ENCODE measurements at regions not wholly inside any gene's neighbourhood (a gene's known extent, or its start where the extent isn't known, plus 50 kb on each side); places are given as distances from the start of the nearest gene placed in this dataset.

DNA sequence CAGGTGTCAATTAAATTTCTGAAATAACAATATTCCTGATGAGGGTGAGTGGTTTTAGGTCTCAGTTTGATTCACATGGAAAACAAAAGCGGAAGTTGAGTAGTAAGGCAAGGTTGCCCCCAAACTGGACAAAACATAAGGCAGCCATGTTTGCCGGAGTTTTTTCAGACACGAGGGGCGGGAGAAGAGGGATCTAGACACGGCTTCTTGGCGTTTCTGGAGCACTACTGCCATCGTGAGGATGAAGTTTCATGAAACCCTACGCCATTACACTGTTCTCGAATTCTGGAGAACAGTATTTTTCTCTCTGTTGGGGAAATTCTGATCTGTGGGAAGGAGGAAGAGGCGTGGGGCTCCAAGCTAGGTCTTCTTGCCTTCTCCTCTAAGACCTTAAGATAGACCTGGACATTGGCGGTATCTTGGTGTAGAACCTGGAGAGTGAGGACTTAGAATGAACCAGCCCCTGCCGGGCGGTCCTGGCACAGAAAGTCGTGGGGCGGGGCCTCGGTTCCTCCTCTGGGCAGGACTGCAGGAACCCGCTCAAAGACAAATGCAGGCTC lies 160.3 kb downstream of the OR13H1 start:
- no peak for DNase-seq

GRCh38 chrX:131709553-131709952 lies 165.7 kb downstream of the OR13H1 start:
- DNase-seq, result no peak

DNA sequence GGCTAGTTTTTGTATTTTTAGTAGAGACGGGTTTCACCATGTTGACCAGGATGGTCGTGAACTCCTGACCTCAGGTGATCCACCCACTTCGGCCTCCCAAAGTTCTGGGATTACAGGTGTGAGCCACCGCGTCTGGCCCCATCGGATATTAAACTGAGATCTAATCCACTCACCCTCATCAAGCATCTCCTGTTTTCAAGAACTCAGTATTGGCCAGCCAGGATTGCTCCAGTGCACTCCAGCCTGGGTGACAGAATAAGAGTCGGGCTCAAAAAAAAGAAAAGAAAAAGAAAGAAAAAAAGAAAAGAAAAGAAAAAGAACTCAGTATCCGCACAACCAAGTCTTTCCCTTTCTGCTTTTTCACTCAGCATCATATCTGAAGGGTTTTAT lies 167.6 kb downstream of the OR13H1 start:
- no peak for DNase-seq

DNA sequence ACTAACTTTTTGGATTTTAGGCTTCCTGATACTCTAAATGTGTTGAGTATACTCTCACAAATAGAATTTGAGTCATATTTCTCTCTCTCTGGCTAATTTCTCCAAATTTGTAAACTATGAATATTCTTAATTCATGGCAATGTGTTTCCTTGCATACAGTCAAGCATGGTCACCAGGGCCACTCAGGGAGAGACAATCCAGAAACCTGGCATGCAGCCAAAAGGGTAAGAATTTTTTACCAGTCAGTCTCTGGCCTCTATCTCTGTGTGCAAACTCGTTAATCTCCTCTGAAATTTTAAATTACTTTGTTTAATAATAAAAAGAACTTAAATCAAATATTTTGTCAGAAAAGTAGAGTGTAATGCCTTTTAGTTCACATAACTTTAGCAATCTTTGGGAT lies 179.8 kb downstream of the OR13H1 start:
- no peak for DNase-seq

DNA sequence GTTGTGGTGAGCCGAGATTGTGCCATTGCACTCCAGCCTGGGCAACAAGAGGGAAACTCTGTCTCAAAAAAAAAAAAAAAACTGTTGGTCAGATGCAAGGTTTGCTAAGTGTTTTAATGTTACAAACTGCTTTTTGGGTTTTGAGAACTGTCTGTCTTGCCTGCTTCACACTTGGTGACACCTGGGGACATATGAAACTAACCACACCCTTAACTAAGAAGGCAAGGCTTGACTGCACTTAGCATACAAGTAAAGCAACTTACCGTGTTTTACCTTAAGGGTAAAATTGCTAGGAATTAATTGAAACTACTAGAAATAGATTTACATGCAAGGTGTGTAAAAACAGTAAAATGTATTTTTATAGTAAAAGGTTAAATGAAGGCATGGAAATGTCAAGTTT lies 180.4 kb downstream of the OR13H1 start:
- DNase-seq, result no peak

DNA sequence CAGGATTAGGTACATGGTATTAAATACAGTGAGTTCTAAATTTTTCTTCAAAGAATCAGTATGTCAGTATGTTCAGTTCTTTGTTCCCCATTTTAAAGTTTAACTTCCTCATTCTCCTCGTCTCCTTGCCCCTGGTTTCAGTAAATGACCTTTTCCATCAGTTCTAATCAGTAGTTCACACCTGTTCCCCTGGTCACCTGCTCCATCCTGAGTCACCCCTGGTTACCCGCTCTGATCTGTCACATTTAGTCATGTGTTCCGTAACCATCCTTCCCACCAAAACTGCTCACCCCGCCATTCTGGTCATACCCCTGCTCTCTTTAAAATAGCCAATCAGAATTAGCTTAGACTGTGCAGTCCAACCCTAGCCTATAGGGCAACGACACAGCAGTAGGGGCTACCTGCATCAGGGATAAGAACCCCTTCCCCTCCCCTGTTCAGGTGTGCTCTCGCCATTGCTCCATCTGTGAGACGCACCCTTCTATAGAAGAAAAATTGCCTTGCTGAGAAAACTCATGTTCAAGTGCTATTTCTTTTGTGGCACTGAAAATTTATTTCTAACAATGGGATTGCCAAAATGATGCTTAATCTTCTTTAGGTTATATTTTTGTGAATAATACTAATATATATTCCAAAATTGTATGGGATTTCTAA lies 181.3 kb downstream of the OR13H1 start:
- DNase-seq, result no peak

DNA sequence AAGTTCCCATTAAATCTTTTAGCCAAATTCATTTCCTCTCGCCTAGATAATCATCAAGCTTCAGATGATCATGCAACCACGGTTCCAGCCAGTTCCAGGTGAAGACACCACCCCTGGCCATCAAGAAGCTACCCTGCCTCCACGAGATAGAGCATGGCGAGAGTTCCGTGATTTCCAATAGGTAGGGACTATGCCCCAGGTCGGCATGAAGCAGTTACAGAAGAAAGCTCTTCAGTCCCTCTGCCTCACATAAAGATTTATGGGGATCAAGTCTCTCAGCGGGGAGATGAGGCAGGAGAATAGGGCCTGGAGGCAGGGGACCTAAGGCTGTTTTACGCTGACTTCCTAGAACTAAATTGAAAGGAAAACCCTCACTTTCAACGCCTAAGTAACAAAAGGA lies 183.9 kb downstream of the OR13H1 start:
- no peak for DNase-seq

- DNase-seq, result no peak
Observed at GRCh38 chrX:131728295-131729145, 184.6 kb downstream of the OR13H1 start.

DNA sequence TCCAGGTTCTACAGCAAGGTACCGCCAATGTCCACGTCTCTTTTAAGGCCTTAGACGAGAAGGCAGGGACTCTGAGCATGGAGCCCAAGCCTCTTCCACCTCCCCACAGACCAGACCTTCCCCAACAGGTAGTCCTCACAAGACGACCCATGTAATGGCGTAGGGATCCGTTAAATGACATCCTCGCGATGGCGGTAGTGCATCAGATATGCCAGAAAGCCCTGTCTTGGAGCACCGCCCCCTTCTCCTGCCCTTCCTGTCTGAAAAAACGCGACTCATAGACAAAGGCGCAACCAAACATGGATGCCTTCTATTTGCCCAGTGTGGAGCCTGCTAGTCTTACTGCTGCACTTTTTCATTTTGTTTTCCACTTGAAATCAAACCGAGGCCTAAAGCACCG lies 185.4 kb downstream of the OR13H1 start:
- DNase-seq, result no peak

- DNase-seq, result no peak
Observed at GRCh38 chrX:131734621-131735020, 190.7 kb downstream of the OR13H1 start.

DNA sequence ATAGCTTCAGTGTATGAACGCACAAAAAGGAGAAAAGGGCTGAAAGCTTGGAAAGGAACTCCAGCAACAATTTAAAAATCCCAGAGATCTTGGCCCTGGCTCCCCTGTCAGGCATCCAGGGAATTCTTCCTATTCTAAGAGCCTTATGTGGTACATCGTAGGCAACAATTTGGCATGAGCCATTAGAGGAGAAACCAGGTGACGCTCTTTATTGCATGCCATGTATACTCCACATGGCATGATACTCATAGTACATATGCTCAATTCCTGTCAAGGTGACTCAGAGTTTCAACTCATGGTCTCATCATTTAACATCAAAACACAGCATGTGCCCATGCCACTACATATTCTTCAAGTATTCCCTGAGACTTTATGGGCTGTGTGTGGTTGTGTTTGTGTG lies 191.3 kb downstream of the OR13H1 start:
- DNase-seq, result no peak

GRCh38 chrX:131739823-131740222 lies 195.9 kb downstream of the OR13H1 start:
- no peak for DNase-seq

DNA sequence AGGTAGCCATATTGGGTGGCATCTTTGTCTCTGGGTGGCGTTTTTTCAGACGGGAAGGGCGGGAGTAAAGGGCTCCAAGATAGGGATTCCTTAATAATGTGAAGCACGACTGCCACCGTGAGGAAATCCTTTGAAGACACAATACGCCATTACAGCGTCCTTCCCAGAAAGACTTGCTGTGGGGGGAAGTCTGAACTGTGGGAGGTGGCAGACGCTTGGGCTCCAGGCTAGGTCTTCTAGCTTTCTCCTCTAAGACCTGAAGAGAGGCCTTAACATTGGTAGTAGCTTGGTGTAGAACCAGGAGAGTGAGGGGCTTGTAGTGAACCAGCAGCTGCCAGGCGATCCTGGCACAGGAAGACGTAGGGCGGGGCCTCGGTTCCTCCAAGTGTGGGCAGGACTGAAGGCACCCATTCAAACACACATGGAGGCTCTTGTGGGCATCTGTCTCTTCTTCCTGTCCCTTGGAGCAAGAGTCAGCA lies 197.3 kb downstream of the OR13H1 start:
- DNase-seq, result no peak

- no peak for DNase-seq
Observed at GRCh38 chrX:131745942-131746489, 202.1 kb downstream of the OR13H1 start.

- DNase-seq, result no peak
Observed at GRCh38 chrX:131746491-131746968, 202.7 kb downstream of the OR13H1 start.

DNA sequence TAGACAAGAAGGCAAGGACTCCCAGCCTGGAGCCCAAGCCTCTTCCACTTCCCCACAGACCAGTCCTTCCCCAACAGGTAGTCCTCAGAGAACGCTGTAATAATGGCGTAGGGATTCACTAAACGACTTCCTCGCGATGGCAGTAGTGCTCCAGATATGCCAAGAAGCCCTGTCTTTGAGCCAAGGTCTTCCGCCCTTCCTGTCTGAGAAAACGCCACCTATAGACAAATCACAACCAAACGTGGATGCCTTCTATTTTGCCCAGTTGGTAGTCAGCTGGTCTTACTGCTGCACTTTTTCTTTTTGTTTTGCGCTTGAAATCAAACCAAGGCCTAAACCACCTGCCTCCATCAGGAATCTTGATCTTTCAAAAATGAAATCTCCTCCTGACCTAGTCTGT lies 203.3 kb downstream of the OR13H1 start:
- no peak for DNase-seq

DNA sequence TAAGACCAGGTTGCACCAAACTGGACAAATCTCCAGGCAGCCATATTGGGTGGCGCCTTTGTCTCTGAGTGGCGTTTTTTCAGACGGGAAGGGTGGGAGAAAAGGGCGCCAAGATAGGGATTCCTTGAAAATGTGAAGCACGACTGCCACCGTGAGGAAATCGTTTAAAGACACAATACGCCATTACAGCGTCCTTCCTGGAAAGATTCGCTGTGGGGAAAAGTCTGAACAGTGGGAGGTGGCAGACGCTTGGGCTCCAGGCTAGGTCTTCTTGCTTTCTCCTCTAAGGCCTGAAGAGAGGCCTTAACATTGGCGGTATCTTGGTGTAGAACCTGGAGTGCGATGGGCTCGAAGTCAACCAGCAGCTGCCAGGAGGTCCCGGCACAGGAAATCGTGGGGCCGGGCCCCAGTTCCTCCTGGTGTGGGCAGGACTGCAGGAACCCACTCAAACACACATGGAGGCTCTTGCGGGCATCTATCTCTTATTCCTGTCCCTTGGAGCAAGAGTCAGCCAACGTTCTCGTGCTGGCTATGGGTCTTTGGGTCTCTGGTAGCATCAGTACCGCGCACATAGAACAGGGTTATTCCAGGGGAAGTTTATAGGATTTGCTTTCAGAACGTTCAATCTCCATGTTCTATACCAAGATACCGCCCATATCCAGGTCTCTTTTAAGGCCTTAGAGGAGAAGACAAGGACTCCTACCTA lies 208.8 kb downstream of the OR13H1 start:
- DNase-seq, result no peak

GRCh38 chrX:131762802-131763234 lies 218.9 kb downstream of the OR13H1 start:
- no peak for DNase-seq

DNA sequence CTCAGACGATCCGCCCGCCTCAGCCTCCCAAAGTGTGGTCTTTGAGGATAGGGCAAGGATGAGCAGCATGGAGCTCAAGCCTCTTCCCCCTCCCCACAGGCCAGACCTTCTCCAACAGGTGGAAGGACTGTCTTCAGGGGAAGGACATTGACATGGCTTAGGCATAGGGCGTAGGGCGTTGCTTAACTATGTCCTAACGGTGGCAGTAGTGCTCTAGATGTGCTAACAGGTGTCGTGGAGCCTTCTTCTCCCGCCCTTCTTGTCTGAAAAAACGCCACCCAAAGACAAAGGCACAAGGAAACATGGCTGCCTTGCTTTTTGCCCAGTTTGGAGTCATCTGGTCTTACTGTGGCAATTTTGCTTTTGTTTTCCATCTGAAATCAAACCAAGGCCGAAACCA lies 219.8 kb downstream of the OR13H1 start:
- DNase-seq, result no peak

- DNase-seq, result no peak
Observed at GRCh38 chrX:131764216-131764615, 220.3 kb downstream of the OR13H1 start.

DNA sequence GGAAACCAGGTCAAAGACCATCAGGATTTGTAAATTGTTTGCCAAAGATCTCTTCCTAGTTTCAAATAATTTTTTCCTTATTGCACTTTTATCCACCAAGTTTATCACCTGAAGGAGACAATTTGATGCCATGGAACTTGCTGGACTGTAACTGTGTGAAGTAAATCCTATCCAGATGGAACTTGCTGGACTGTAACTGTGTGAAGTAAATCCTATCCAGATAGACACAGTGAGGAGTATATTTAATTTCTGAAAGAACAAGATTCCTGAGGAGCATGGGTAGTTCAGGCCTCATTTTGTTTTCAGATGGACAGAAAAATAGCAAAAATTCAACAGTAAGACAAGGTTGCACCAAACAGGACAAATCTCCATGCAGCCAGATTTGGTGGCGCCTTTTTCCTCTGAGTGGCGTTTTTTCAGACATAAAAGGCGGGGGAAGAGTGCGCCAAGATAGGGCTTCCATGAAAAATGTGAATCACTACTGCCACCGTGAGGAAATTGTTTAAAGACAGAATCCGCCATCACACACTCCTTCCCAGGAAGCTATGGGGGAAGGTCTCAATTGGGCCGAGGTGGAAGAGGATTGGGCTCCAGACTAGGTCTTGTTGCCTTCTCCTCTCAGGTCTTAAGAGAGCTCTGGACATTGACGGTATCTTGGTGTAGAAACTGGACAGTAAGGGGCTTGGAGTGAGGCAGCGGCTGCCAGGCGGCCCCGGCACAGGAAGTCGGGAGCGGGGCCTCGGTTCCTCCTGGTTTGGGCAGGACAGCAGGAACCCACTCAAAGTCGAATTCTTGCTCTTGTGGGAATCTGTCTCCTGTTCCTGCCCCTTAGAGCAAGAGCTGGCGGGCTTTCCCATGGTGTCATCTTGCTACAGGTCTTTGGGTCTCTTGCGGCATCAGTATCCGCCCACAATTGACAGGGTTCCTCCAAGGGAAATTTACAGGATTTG lies 234.7 kb downstream of the OR13H1 start:
- no peak for DNase-seq

GRCh38 chrX:131779306-131779705 lies 235.4 kb downstream of the OR13H1 start:
- no peak for DNase-seq

Data from CD4-positive, alpha-beta T cell treated with Interleukin-21 for 1 hour (primary cell).